BLaER1 treated with 17β-estradiol and CSF1 and Interleukin-3, amounts not matched to agents 10 nM and 100 nM (cell line): ENCODE measurements at regions not wholly inside any gene's neighbourhood (a gene's known extent, or its start where the extent isn't known, plus 50 kb on each side); places are given as distances from the start of the nearest gene placed in this dataset.
A peak's percentile ranks its signal among the peaks of the same experiment; 100 is the strongest.

Experiments used
- H3K27ac ChIP-seq, 11 experiments: shearing (Covaris generic); formaldehyde crosslinking; 2 replicates each; pipeline ENCODE4 v1.8.1; 2022
- H3K27me3 ChIP-seq, 11 experiments: shearing (Covaris generic); formaldehyde crosslinking; 2 replicates each; pipeline ENCODE4 v1.8.1; 2022
- H3K36me3 ChIP-seq, 11 experiments: shearing (Covaris generic); formaldehyde crosslinking; 2 replicates each; pipeline ENCODE4 v1.8.1; 2022
- H3K4me1 ChIP-seq, 10 experiments: shearing (Covaris generic); formaldehyde crosslinking; 2 replicates each; pipeline ENCODE4 v1.8.1; 2022
- H3K4me2 ChIP-seq, 11 experiments: shearing (Covaris generic); formaldehyde crosslinking; 2 replicates each; pipeline ENCODE4 v1.8.1; 2022
- H3K4me3 ChIP-seq, 10 experiments: shearing (Covaris generic); formaldehyde crosslinking; 2 replicates each; pipeline ENCODE4 v1.8.1; 2022
- H3K9ac ChIP-seq, 11 experiments: shearing (Covaris generic); formaldehyde crosslinking; 2 replicates each; pipeline ENCODE4 v1.8.1; 2022
- H3K9me3 ChIP-seq, 11 experiments: shearing (Covaris generic); formaldehyde crosslinking; replicated peaks in 1 of 11; 2 replicates each; pipeline ENCODE4 v1.8.1; 2022
- H4K20me1 ChIP-seq, 11 experiments: shearing (Covaris generic); formaldehyde crosslinking; 2 replicates each; pipeline ENCODE4 v1.8.1; 2022
- Cebpa-rat ChIP-seq, 11 experiments: shearing (Covaris generic); IDR thresholded peaks; 2 replicates each; pipeline ENCODE4 v1.8.1; 2022

DNA sequence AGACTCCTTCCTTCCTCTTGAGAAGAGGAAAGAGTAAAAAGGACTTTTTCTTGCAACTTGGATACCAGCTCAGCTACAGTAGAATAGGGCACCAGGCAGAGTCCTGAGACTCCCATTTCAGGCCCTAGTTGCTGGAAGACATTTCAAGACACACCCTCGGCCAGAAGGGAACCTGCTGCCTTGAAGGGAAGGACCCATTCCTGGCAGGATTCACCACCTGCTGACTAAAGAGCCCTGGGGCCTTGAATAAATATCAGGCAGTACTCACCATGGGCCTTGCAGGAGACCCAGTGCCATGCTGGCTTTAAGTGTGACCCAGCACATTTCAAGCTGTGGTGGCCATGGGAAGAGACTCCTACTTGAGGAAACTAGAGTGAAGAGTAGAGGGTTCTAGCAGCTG lies 317.6 kb downstream of the DKK2 start:
- no peak for TF ChIP-seq Cebpa-rat (IDR thresholded peaks at IDR 0.05)
- peaks cover 0 to 6% (median 0%) of the 10 kb centered on the region in 10 experiments; a peak in 1 of 20 replicates for H3K4me1 ChIP-seq
- H3K9me3 ChIP-seq: peaks cover 0 to 4% (median 0%) of the 10 kb centered on the region in 11 experiments; a peak in 1 of 22 replicates
- H3K27me3 ChIP-seq: no peaks in the 10 kb centered on the region
- H4K20me1 ChIP-seq: no peaks in the 10 kb centered on the region
- 0 out of 22 replicates have a peak overlapping the region, but pooled peaks of 1 of the 11 experiments have one; percentile 2 for H3K4me2 ChIP-seq
- no peaks in the 10 kb centered on the region for H3K36me3 ChIP-seq
- no peak overlapping the region for H3K4me3 ChIP-seq
- no peak overlapping the region for H3K27ac ChIP-seq
- no peak overlapping the region for H3K9ac ChIP-seq

DNA sequence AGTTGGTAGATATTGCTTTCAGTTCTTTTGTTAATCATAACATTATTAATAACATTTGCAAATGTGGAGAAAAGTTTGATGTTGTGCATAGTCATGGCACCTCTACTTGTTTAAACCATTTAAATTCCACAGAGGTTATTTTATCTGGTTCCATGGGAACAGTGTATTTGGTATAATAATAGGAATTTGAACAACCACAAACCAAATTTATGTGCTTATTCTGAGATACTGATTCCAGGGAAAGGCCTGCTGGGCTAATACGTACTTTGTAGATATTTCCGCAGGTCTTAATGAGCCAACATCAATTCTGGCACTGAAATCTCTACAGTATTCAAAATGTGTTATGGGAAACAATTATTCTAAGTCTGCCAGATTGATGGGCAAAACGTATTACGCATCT lies 319.0 kb downstream of the DKK2 start:
- H3K9me3 ChIP-seq: peaks cover 0 to 4% (median 0%) of the 10 kb centered on the region in 11 experiments; a peak in 1 of 22 replicates
- H3K9ac ChIP-seq: no peak overlapping the region
- H3K36me3 ChIP-seq: no peaks in the 10 kb centered on the region
- H3K27me3 ChIP-seq: no peaks in the 10 kb centered on the region
- no peaks in the 10 kb centered on the region for H4K20me1 ChIP-seq
- no peak overlapping the region for H3K4me2 ChIP-seq
- H3K27ac ChIP-seq: no peak overlapping the region
- H3K4me3 ChIP-seq: no peak overlapping the region
- peaks cover 0 to 6% (median 0%) of the 10 kb centered on the region in 10 experiments; a peak in 1 of 20 replicates for H3K4me1 ChIP-seq
- no peak for TF ChIP-seq Cebpa-rat (IDR thresholded peaks at IDR 0.05)

DNA sequence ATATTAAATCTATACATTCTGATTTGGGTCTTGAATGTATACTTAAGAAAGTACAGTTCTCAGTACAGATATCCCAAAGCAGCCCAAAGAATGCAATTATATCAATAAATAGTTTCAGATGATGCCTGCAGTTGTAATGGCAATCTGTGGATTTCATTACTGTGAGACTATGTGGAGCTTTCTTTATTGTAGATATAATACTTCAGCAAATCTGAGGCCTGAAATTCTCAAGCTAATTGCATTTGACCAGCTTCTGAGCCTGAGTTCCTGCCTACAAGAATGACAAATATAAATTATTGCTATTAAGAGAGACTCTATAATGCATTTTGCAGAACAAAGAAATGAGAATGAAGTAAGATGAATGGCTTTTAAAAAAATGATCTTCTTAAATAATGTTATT lies 320.3 kb downstream of the DKK2 start:
- H3K9me3 ChIP-seq: peaks cover 0 to 4% (median 0%) of the 10 kb centered on the region in 11 experiments; a peak in 3 of 22 replicates
- H3K36me3 ChIP-seq: no peaks in the 10 kb centered on the region
- no peak overlapping the region for H3K4me3 ChIP-seq
- no peak overlapping the region for H3K4me2 ChIP-seq
- H3K27ac ChIP-seq: no peak overlapping the region
- no peak overlapping the region for H3K9ac ChIP-seq
- no peaks in the 10 kb centered on the region for H3K27me3 ChIP-seq
- H3K4me1 ChIP-seq: peaks cover 0 to 6% (median 0%) of the 10 kb centered on the region in 10 experiments; a peak in 1 of 20 replicates
- H4K20me1 ChIP-seq: no peaks in the 10 kb centered on the region
- no peak for TF ChIP-seq Cebpa-rat (IDR thresholded peaks at IDR 0.05)

DNA sequence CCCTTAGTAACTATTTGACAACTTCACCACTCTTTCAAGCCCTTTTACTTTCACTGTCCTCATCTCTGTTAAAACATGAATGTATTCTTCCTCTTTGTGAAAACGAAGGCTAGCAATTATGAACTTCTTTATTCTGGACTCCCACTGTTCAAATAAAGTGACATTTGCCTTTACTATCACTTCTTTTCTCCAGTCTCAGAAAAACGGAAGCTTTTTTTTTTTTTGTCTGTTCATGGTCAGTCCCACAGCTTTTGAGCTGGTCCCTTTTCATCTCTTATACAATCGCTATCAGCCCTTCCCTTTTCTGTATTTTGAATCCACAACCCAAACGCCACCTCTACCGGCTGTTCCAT lies 327.7 kb downstream of the DKK2 start:
- peaks cover 0 to 7% (median 0%) of the 10 kb centered on the region in 11 experiments; a peak in 5 of 22 replicates for H3K9me3 ChIP-seq
- no peak overlapping the region for H3K4me3 ChIP-seq
- peak overlapping the region; percentile 37 to 88 (median 69) for H3K4me2 ChIP-seq

DNA sequence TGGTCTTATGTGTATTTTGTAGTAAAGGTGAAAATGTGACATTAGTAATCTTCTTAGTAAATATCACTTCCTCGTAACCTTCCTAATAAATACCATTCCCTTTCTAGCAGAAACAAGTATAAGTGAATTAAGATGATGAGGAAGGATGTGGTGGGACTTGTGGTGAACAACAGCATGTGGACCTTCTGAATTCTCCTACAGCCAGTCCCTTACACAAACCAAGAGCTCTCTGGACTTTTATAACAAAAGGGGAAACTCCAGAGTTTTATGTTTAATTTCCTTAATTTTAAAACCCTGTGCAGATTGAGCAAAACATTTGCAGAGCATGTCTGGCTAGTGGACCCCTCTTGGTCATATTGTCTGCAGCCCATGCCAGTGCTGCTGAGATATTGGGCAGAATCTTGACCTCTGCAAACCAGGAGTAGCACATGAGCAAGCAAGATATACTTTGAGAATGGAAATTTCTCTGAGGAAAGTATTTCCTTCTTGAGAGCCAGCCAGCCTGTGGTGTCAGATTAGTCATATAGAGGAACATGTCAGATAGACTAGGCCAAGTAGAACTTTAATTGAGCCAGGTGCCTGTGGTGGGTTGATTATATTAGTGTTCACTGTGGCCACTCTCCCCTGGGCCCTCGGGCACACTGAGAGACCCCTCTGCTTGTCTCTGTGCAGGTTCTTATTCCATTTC lies 328.2 kb downstream of the DKK2 start:
- Histone ChIP-seq H3K36me3 (no peaks in the 10 kb centered on the region), H3K4me3 (peak overlapping the region in 1 of 10 experiments; percentile 10; a peak in 1 of 20 replicates), H4K20me1 (peaks cover 0 to 6% (median 0%) of the 10 kb centered on the region in 11 experiments; a peak in 3 of 22 replicates), H3K4me1 (peaks cover 7 to 48% (median 34%) of the 10 kb centered on the region in 10 experiments), H3K27ac (peak overlapping the region in 9 of 11 experiments; percentile 2 to 77 (median 60); a peak in 15 of 22 replicates), H3K27me3 (no peaks in the 10 kb centered on the region), H3K9ac (peak overlapping the region in 6 of 11 experiments; percentile 16 to 59 (median 52); a peak in 10 of 22 replicates), H3K4me2 (peak overlapping the region; percentile 37 to 88 (median 69)), H3K9me3 (peaks cover 0 to 7% (median 4%) of the 10 kb centered on the region in 11 experiments; a peak in 10 of 22 replicates)
- TF ChIP-seq Cebpa-rat (IDR thresholded peaks at IDR 0.05): no peak

More for the DNA sequence above, 327.7 kb downstream of the DKK2 start:
- peaks cover 0 to 6% (median 0%) of the 10 kb centered on the region in 11 experiments; a peak in 3 of 22 replicates for H4K20me1 ChIP-seq
- no peaks in the 10 kb centered on the region for H3K27me3 ChIP-seq
- no peaks in the 10 kb centered on the region for H3K36me3 ChIP-seq
- no peak for TF ChIP-seq Cebpa-rat (IDR thresholded peaks at IDR 0.05)
- peak overlapping the region in 8 of 11 experiments; percentile 13 to 77 (median 62); a peak in 14 of 22 replicates for H3K27ac ChIP-seq
- peak overlapping the region in 6 of 11 experiments; percentile 16 to 59 (median 52); a peak in 9 of 22 replicates for H3K9ac ChIP-seq
- peaks cover 7 to 48% (median 34%) of the 10 kb centered on the region in 10 experiments for H3K4me1 ChIP-seq

DNA sequence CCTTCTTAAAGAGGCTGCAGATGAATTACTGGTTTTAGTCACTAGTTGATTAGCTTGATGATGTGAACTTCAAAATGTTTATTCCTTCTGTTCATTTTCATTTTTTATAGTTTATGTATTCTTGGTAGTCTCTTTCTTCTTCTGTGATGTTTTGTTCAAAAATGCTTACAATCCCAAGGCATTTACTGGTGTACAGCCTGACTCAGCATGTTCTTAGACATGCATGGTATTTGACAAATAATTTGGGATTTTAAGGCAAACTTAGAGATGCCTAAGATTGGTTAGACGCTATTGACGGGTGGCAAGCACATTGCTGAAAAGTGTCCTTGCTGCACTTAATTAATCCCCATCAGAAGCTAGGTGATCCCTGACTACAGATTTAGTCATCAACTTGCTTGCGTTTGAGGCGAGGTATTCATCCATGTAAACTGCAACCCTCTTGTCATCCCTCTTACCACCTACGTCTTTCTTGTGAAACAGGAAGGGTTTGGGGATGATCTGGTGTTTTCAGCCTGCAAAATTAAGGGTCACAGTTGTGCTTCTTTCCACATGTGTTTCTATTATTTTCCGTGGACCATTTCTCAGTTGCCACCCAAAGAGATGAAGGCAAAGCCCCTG lies 331.8 kb downstream of the DKK2 start:
- TF ChIP-seq Cebpa-rat (IDR thresholded peaks at IDR 0.05): no peak
- Histone ChIP-seq H3K27me3 (no peaks in the 10 kb centered on the region), H3K9me3 (peaks cover 0 to 14% (median 3%) of the 10 kb centered on the region in 11 experiments; a peak in 8 of 22 replicates), H3K4me3 (no peak overlapping the region), H4K20me1 (peaks cover 0 to 6% (median 0%) of the 10 kb centered on the region in 11 experiments; a peak in 3 of 22 replicates), H3K4me2 (peak overlapping the region in 7 of 11 experiments; percentile 8 to 44 (median 40); a peak in 11 of 22 replicates), H3K36me3 (no peaks in the 10 kb centered on the region), H3K4me1 (peaks cover 7 to 41% (median 32%) of the 10 kb centered on the region in 10 experiments), H3K27ac (no peak overlapping the region), H3K9ac (no peak overlapping the region)

DNA sequence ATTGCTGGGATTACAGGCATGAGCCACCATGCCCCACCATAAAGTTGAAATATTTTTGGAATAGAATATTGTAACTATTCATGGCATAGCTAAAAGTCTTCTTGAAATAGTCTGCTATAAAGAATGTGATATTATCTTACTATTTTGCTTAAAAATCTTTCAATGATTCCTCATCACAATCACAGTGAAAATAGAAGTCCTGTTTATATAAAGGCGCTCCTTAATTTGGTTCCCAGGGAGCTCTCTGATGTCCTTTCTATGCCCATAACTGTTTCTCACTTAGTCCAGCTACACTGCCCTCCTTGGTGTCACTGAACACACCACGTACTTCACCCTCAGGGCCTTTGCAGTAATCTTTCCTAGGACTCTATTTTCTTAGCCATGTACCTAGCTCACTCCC lies 331.7 kb upstream of the GIMD1 start:
- H3K9me3 ChIP-seq: peaks cover 0 to 19% (median 5%) of the 10 kb centered on the region in 11 experiments; a peak in 8 of 22 replicates
- no peak overlapping the region for H3K4me2 ChIP-seq
- H4K20me1 ChIP-seq: no peaks in the 10 kb centered on the region
- no peak overlapping the region for H3K9ac ChIP-seq
- no peak for TF ChIP-seq Cebpa-rat (IDR thresholded peaks at IDR 0.05)
- peaks cover 7 to 22% (median 17%) of the 10 kb centered on the region in 10 experiments for H3K4me1 ChIP-seq
- no peaks in the 10 kb centered on the region for H3K36me3 ChIP-seq
- H3K4me3 ChIP-seq: no peak overlapping the region
- no peaks in the 10 kb centered on the region for H3K27me3 ChIP-seq
- H3K27ac ChIP-seq: no peak overlapping the region

DNA sequence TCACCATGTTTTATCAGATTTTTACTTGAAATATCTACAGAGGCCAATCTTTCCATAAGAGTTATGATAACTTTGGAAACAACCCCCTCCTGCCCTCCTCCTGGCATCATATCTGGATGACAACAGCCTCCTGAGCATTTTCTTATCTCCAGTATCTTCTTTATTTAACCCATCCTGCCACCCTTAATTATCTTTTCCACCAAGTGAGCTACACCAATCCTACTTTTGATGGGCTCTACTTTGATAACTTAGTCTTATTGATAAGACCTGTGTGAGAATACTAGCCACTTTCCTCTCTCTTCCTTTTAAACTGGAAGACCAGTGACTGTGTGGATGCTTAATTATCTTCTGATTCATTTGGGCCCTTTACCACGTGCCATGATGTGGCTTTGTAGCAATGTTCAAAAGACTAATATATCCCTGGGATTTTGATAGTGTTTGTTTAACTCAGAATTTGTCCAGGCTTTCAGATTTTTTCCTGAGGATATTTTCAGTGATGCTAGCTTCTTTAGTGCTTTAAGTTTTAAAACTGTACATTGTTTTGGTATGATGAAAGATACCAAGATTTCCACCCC lies 330.1 kb upstream of the GIMD1 start:
- H3K4me3 ChIP-seq: no peak overlapping the region
- H3K27me3 ChIP-seq: no peaks in the 10 kb centered on the region
- H3K4me2 ChIP-seq: no peak overlapping the region
- peaks cover 0 to 33% (median 11%) of the 10 kb centered on the region in 11 experiments; a peak in 12 of 22 replicates for H3K9me3 ChIP-seq
- no peak for TF ChIP-seq Cebpa-rat (IDR thresholded peaks at IDR 0.05)
- no peaks in the 10 kb centered on the region for H4K20me1 ChIP-seq
- no peaks in the 10 kb centered on the region for H3K36me3 ChIP-seq
- H3K9ac ChIP-seq: no peak overlapping the region
- no peak overlapping the region for H3K27ac ChIP-seq
- H3K4me1 ChIP-seq: peaks cover 18 to 25% (median 23%) of the 10 kb centered on the region in 10 experiments
